Common myeloid progenitor, CD34-positive (primary cell): ENCODE measurements at regions not wholly inside any gene's neighbourhood (a gene's known extent, or its start where the extent isn't known, plus 50 kb on each side); places are given as distances from the start of the nearest gene placed in this dataset.

Experiments used
- CTCF ChIA-PET: fragments of 350-600 bp; sonication (Branson Sonifier 250); formaldehyde crosslinking; loops from one replicate; lab custom pipeline; 2021; ENCODE audit warnings: antibody characterized with exemption; lab: Charles Lee
- POLR2A ChIA-PET: fragments of 350-600 bp; sonication (Branson Sonifier 250); formaldehyde crosslinking; loops from one replicate; lab custom pipeline; 2021; ENCODE audit warnings: antibody characterized with exemption; lab: Charles Lee
- DNase-seq, 3 donors: peaks; one replicate each; pipeline versions ENCODE4 v3.0.0 to v3.0.0-alpha.2; 2013
- H3K27ac ChIP-seq, 2 experiments: 1 replicate in 1 of 2; 2 replicates in 1 of 2; pipeline ENCODE4 v1.7.0; 2013; ENCODE audit warnings: inconsistent platforms in 2 of 2, low read length in 2 of 2, mild to moderate bottlenecking in 2 of 2, low read depth in 1 of 2, moderate library complexity in 1 of 2; ENCODE audit not compliant: severe bottlenecking in 2 of 2, insufficient read depth in 1 of 2, poor library complexity in 1 of 2
- H3K27me3 ChIP-seq, 5 experiments: replicated peaks in 2 of 5; 1 replicate in 3 of 5; 2 replicates in 2 of 5; pipeline versions ENCODE4 v1.6.1 to v1.7.0; 2013; ENCODE audit warnings: low read length in 4 of 5, mild to moderate bottlenecking in 2 of 5, moderate library complexity in 2 of 5, inconsistent platforms in 1 of 5; ENCODE audit not compliant: insufficient read depth in 5 of 5, control insufficient read depth in 4 of 5
- H3K36me3 ChIP-seq, 4 experiments: 1 replicate in 2 of 4; 2 replicates in 2 of 4; pipeline versions ENCODE4 v1.6.1 to v1.7.0; 2013; ENCODE audit warnings: low read length in 3 of 4, control low read depth in 1 of 4, mild to moderate bottlenecking in 1 of 4; ENCODE audit not compliant: control insufficient read depth in 4 of 4, insufficient read depth in 4 of 4
- H3K4me1 ChIP-seq, 4 experiments: 1 replicate in 3 of 4; 2 replicates in 1 of 4; pipeline versions ENCODE4 v1.6.1 to v1.7.1; 2013; ENCODE audit warnings: low read length in 3 of 4, mild to moderate bottlenecking in 3 of 4, control low read depth in 1 of 4, inconsistent platforms in 1 of 4, moderate library complexity in 1 of 4; ENCODE audit not compliant: control insufficient read depth in 4 of 4, insufficient read depth in 4 of 4; ENCODE audit errors: control extremely low read depth in 1 of 4
- H3K4me3 ChIP-seq, 7 experiments: 1 replicate in 4 of 7; 2 replicates in 3 of 7; pipeline versions ENCODE4 v1.5.1 to v1.7.0; 2013; ENCODE audit warnings: mild to moderate bottlenecking in 7 of 7, low read length in 6 of 7, moderate library complexity in 6 of 7, inconsistent platforms in 2 of 7, low read depth in 2 of 7, control low read depth in 1 of 7; ENCODE audit not compliant: insufficient read depth in 4 of 7, control insufficient read depth in 1 of 7; ENCODE audit errors: extremely low read depth in 1 of 7
- H3K9me3 ChIP-seq, 5 experiments: 1 replicate in 4 of 5; 2 replicates in 1 of 5; pipeline versions ENCODE4 v1.6.1 to v1.7.1; 2013; ENCODE audit warnings: low read length in 4 of 5, mild to moderate bottlenecking in 2 of 5, inconsistent platforms in 1 of 5, low read depth in 1 of 5, moderate library complexity in 1 of 5; ENCODE audit not compliant: control insufficient read depth in 4 of 5, insufficient read depth in 2 of 5; ENCODE audit errors: control extremely low read depth in 1 of 5
- WGBS: methylation state at CpG from one replicate; pipeline ENCODE4 v1.1.5; 2013; ENCODE audit not compliant: insufficient coverage; 5-methylcytosine and 5-hydroxymethylcytosine counted together

GRCh38 chr4:27524224-27524623 lies 663.6 kb downstream of the STIM2 start:
- no peaks in the 10 kb centered on the region for H3K27me3 ChIP-seq
- H3K9me3 ChIP-seq: no peaks in the 10 kb centered on the region
- 67% methylated on average over 1 of the region's 2 CpGs for WGBS
- ChIA-PET CTCF (no interaction called here), POLR2A (no interaction called here)
- DNase-seq: no peak
- H3K36me3 ChIP-seq: no peaks in the 10 kb centered on the region
- no peaks in the 10 kb centered on the region for H3K4me1 ChIP-seq
- no peak overlapping the region for H3K27ac ChIP-seq
- H3K4me3 ChIP-seq: no peak overlapping the region

- no peaks in the 10 kb centered on the region for H3K27me3 ChIP-seq
- CTCF ChIA-PET: no interaction called here
- no peak overlapping the region for H3K4me3 ChIP-seq
- POLR2A ChIA-PET: no interaction called here
- no peaks in the 10 kb centered on the region for H3K9me3 ChIP-seq
- 71% methylated on average over 1 of the region's 1 CpG for WGBS
- no peak overlapping the region for H3K27ac ChIP-seq
- H3K36me3 ChIP-seq: no peaks in the 10 kb centered on the region
- DNase-seq: no peak
- no peaks in the 10 kb centered on the region for H3K4me1 ChIP-seq
Observed at GRCh38 chr4:27534488-27534887, 673.8 kb downstream of the STIM2 start.

- Histone ChIP-seq H3K4me3 (no peak overlapping the region), H3K27me3 (no peaks in the 10 kb centered on the region), H3K36me3 (no peaks in the 10 kb centered on the region), H3K4me1 (no peaks in the 10 kb centered on the region), H3K27ac (no peak overlapping the region), H3K9me3 (no peaks in the 10 kb centered on the region)
- DNase-seq: no peak
- ChIA-PET CTCF (no interaction called here), POLR2A (no interaction called here)
- 100% methylated on average over 7 of the region's 11 CpGs for WGBS
Observed at GRCh38 chr4:27568236-27568951, 707.8 kb downstream of the STIM2 start.

GRCh38 chr4:27568952-27569319 lies 708.3 kb downstream of the STIM2 start:
- DNase-seq: no peak
- H3K9me3 ChIP-seq: no peaks in the 10 kb centered on the region
- ChIA-PET CTCF (no interaction called here), POLR2A (no interaction called here)
- 80% methylated on average over 1 of the region's 2 CpGs for WGBS
- H3K27ac ChIP-seq: no peak overlapping the region
- H3K4me3 ChIP-seq: no peak overlapping the region
- H3K36me3 ChIP-seq: no peaks in the 10 kb centered on the region
- H3K27me3 ChIP-seq: no peaks in the 10 kb centered on the region
- no peaks in the 10 kb centered on the region for H3K4me1 ChIP-seq

GRCh38 chr4:27574743-27575142 lies 714.1 kb downstream of the STIM2 start:
- no peaks in the 10 kb centered on the region for H3K9me3 ChIP-seq
- no peaks in the 10 kb centered on the region for H3K4me1 ChIP-seq
- WGBS: no CpG with 5 or more reads among the region's 5 CpGs
- CTCF ChIA-PET: no interaction called here
- no peak overlapping the region for H3K27ac ChIP-seq
- DNase-seq: no peak
- no peaks in the 10 kb centered on the region for H3K36me3 ChIP-seq
- no peaks in the 10 kb centered on the region for H3K27me3 ChIP-seq
- POLR2A ChIA-PET: no interaction called here
- H3K4me3 ChIP-seq: no peak overlapping the region

GRCh38 chr4:27577951-27578350 lies 717.3 kb downstream of the STIM2 start:
- ChIA-PET POLR2A (no interaction called here), CTCF (no interaction called here)
- Histone ChIP-seq H3K4me1 (no peaks in the 10 kb centered on the region), H3K27ac (no peak overlapping the region), H3K9me3 (no peaks in the 10 kb centered on the region), H3K4me3 (no peak overlapping the region), H3K36me3 (no peaks in the 10 kb centered on the region), H3K27me3 (no peaks in the 10 kb centered on the region)
- WGBS: no CpG with 5 or more reads among the region's 2 CpGs
- DNase-seq: no peak

- no peak for DNase-seq
- H3K4me1 ChIP-seq: no peaks in the 10 kb centered on the region
- H3K27me3 ChIP-seq: no peaks in the 10 kb centered on the region
- POLR2A ChIA-PET: no interaction called here
- no peaks in the 10 kb centered on the region for H3K36me3 ChIP-seq
- WGBS: 100% methylated on average over 2 of the region's 6 CpGs
- H3K27ac ChIP-seq: no peak overlapping the region
- CTCF ChIA-PET: no interaction called here
- H3K4me3 ChIP-seq: no peak overlapping the region
- H3K9me3 ChIP-seq: no peaks in the 10 kb centered on the region
Observed at GRCh38 chr4:27592738-27593137, 732.1 kb downstream of the STIM2 start.
